DND-41 (cell line): ENCODE measurements at regions not wholly inside any gene's neighbourhood (a gene's known extent, or its start where the extent isn't known, plus 50 kb on each side); places are given as distances from the start of the nearest gene placed in this dataset.

Experiments
- ATAC-seq: fragments of 200-7000 bp; cut with Tn5 transposase; 3 replicates; pipeline ENCODE4 v1.9.1; 2021; ENCODE audit warnings: low read depth; ENCODE audit not compliant: insufficient read depth
- DNase-seq: peaks from one replicate; pipeline ENCODE4 v3.0.0-alpha.2; 2020
- H2AFZ ChIP-seq: 2 replicates; pipeline ENCODE4 v1.6.0; 2012; ENCODE audit warnings: low read depth, low read length
- H3K27ac ChIP-seq: 2 replicates; pipeline ENCODE4 v1.5.1; 2012; ENCODE audit warnings: low read length, inconsistent platforms
- H3K27me3 ChIP-seq: fragments of 200-600 bp; sonication (generic); 2 replicates; pipeline ENCODE4 v1.6.0; 2012; ENCODE audit warnings: low read length, mild to moderate bottlenecking, inconsistent platforms; ENCODE audit not compliant: insufficient read depth, poor library complexity
- H3K36me3 ChIP-seq: 2 replicates; pipeline ENCODE4 v1.5.1; 2012; ENCODE audit warnings: low read length, inconsistent platforms; ENCODE audit not compliant: insufficient read depth
- H3K4me1 ChIP-seq: 2 replicates; pipeline ENCODE4 v1.5.1; 2012; ENCODE audit warnings: mild to moderate bottlenecking, low read length; ENCODE audit not compliant: insufficient read depth
- H3K4me2 ChIP-seq: 2 replicates; pipeline ENCODE4 v1.6.0; 2012; ENCODE audit warnings: mild to moderate bottlenecking, moderate library complexity, low read length, inconsistent platforms; ENCODE audit not compliant: insufficient read depth
- H3K4me3 ChIP-seq, 2 experiments: fragments of 200-600 bp in 1 of 2; shearing (Covaris generic) in 1 of 2; 2 replicates each; pipeline ENCODE4 v1.5.1; 2012 to 2016; ENCODE audit warnings: inconsistent platforms in 2 of 2, low read length in 2 of 2, mild to moderate bottlenecking in 2 of 2, low read depth in 1 of 2, moderate library complexity in 1 of 2
- H3K79me2 ChIP-seq: 2 replicates; pipeline ENCODE4 v1.6.0; 2012; ENCODE audit warnings: low read length, inconsistent platforms; ENCODE audit not compliant: insufficient read depth
- H3K9ac ChIP-seq: 2 replicates; pipeline ENCODE4 v1.6.0; 2012; ENCODE audit warnings: low read depth, mild to moderate bottlenecking, inconsistent platforms, low read length, moderate library complexity
- H3K9me3 ChIP-seq: 2 replicates; pipeline ENCODE4 v1.5.1; 2012; ENCODE audit warnings: low read length, moderate library complexity, mild to moderate bottlenecking, inconsistent platforms; ENCODE audit not compliant: insufficient read depth, severe bottlenecking
- H4K20me1 ChIP-seq: 2 replicates; pipeline ENCODE4 v1.6.0; 2012; ENCODE audit warnings: low read length; ENCODE audit not compliant: insufficient read depth
- EZH2 ChIP-seq: IDR thresholded peaks from 3 replicates; pipeline ENCODE4 v1.6.1; 2012; ENCODE audit warnings: borderline replicate concordance, low read depth, mild to moderate bottlenecking, moderate library complexity, low read length, inconsistent platforms; ENCODE audit not compliant: severe bottlenecking
- TF ChIP-seq, protein P1 (sequence below): IDR thresholded peaks from 2 replicates; pipeline ENCODE4 v1.5.1; 2012; ENCODE audit warnings: borderline replicate concordance, low read length, moderate library complexity, mild to moderate bottlenecking; ENCODE audit not compliant: poor library complexity, severe bottlenecking; ENCODE audit errors: extremely low read depth

DNA sequence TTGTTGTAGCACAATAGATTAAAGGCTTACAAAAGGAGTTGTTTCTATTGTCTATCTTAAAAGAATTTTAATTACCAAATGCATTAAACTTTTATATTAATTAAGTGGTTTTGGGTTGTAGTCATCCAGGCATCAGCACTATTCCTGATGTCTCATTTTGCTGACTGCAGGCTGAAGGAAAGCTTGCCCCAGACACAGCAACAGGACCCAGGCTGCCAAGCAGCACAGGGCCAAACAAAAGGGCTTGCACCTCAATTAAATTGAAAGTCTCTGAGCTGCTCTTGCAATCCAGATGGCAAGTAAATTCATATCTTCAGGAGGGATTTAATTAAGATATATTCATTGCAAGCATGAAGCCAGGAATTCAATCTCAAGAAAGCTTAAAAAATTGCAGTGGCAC, 80.7 kb upstream of the CHODL start:
- no peak overlapping the region for H3K4me2 ChIP-seq
- no peaks in the 10 kb centered on the region for H3K27me3 ChIP-seq
- no peak overlapping the region for H3K9ac ChIP-seq
- DNase-seq = no peak
- no peak overlapping the region for H3K27ac ChIP-seq
- ATAC-seq = no peak
- no peaks in the 10 kb centered on the region for H4K20me1 ChIP-seq
- H2AFZ ChIP-seq = no peak overlapping the region
- H3K4me1 ChIP-seq = no peaks in the 10 kb centered on the region
- no peaks in the 10 kb centered on the region for H3K9me3 ChIP-seq
- TF ChIP-seq, protein P1, sequence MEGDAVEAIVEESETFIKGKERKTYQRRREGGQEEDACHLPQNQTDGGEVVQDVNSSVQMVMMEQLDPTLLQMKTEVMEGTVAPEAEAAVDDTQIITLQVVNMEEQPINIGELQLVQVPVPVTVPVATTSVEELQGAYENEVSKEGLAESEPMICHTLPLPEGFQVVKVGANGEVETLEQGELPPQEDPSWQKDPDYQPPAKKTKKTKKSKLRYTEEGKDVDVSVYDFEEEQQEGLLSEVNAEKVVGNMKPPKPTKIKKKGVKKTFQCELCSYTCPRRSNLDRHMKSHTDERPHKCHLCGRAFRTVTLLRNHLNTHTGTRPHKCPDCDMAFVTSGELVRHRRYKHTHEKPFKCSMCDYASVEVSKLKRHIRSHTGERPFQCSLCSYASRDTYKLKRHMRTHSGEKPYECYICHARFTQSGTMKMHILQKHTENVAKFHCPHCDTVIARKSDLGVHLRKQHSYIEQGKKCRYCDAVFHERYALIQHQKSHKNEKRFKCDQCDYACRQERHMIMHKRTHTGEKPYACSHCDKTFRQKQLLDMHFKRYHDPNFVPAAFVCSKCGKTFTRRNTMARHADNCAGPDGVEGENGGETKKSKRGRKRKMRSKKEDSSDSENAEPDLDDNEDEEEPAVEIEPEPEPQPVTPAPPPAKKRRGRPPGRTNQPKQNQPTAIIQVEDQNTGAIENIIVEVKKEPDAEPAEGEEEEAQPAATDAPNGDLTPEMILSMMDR = no peak
- no peak for TF ChIP-seq EZH2
- no peaks in the 10 kb centered on the region for H3K36me3 ChIP-seq
- no peak overlapping the region for H3K4me3 ChIP-seq
- H3K79me2 ChIP-seq = no peaks in the 10 kb centered on the region

DNA sequence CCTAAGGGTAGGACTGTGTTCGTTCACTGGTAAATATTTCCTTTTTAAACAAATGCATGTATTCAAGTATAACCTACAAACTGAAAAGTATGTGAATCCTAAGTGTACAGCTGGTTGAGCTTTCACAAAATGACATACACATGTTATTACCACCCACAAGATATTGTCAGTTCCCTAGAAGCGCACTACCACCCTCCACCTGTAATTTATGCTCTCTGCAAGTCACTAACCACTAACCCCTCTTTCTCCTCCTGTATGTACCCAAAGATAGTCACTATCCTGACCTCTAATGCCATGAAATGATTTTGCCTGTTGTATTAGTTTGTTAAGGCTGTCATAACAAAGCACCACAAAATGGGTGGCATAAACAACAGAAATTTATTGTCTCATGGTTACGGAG, 82.8 kb upstream of the CHODL start:
- no peak overlapping the region for H3K27ac ChIP-seq
- no peaks in the 10 kb centered on the region for H3K9me3 ChIP-seq
- ATAC-seq = no peak
- H3K4me2 ChIP-seq = no peak overlapping the region
- H3K79me2 ChIP-seq = no peaks in the 10 kb centered on the region
- no peak for DNase-seq
- no peak overlapping the region for H3K9ac ChIP-seq
- no peaks in the 10 kb centered on the region for H3K36me3 ChIP-seq
- no peak overlapping the region for H2AFZ ChIP-seq
- no peaks in the 10 kb centered on the region for H4K20me1 ChIP-seq
- TF ChIP-seq, protein P1 = no peak
- no peak for TF ChIP-seq EZH2
- H3K4me3 ChIP-seq = no peak overlapping the region
- H3K27me3 ChIP-seq = no peaks in the 10 kb centered on the region
- H3K4me1 ChIP-seq = no peaks in the 10 kb centered on the region

DNA sequence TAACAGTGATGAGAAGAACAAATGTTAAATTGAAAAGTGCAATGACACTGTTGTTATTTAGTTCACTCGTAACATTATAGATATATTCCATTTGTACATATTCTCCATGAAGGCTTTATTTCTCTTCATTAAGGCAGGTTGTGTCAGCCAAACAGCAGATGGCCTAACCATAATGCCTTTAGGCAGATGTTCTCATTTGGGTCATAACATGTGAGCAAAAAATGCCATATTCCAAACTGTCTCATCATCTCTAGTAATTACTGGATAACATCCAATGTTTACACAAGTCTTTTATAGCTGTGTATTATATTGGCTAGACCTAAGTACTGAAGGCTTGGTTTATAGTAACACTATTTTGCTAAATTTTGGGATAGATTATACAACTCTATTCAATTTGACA, 87.2 kb upstream of the CHODL start:
- H3K4me1 ChIP-seq = peaks cover 5% of the 10 kb centered on the region; the same call in 1 of the 2 replicates
- DNase-seq (no peak), ATAC-seq (no peak)
- H3K36me3 ChIP-seq = no peaks in the 10 kb centered on the region
- no peaks in the 10 kb centered on the region for H3K79me2 ChIP-seq
- H4K20me1 ChIP-seq = no peaks in the 10 kb centered on the region
- H3K9me3 ChIP-seq = no peaks in the 10 kb centered on the region
- no peak overlapping the region for H3K4me2 ChIP-seq
- H3K4me3 ChIP-seq = no peak overlapping the region
- H3K27me3 ChIP-seq = no peaks in the 10 kb centered on the region
- no peak overlapping the region for H2AFZ ChIP-seq
- no peak overlapping the region for H3K9ac ChIP-seq
- no peak for TF ChIP-seq EZH2
- TF ChIP-seq, protein P1 = no peak
- H3K27ac ChIP-seq = no peak overlapping the region

DNA sequence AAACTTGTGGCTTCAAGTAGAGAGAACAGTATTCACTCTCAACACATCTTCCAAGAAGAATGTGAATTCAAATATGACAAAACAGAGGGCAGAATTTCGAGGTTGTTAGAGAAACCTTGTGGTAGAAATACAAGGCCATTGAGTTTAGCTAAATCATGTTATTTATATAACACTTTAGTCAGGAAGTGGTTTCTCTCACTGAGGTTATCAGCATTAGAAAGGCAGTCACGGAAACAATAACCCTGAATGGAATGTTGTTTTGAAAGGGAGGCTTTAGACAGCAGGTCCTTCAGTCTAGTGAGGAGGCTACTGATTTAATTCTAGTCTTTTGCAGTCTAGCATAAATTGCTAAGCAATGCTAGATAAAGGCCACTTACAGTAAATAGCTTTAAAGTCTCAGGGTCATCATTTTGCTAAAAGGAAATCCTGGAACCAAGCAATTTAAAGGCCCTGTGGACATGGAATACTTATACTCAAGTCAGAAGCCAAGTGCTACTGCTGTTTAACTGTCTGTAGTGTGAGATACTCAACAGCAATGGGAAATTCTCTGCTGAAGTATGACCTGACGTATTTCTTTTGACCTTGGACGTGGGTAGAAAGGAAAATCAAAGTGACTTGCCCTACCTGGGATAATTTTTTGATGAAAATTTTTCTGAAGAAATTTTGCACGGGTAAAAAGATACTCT, 89.0 kb upstream of the CHODL start:
- ATAC-seq = no peak; the same call in 2 of the 3 replicates
- Histone ChIP-seq H3K27ac (no peak overlapping the region), H3K4me3 (no peak overlapping the region), H3K79me2 (no peaks in the 10 kb centered on the region), H2AFZ (no peak overlapping the region), H3K9ac (no peak overlapping the region), H3K36me3 (no peaks in the 10 kb centered on the region), H3K27me3 (no peaks in the 10 kb centered on the region), H3K4me1 (peaks cover 5% of the 10 kb centered on the region; the same call in 1 of the 2 replicates), H4K20me1 (no peaks in the 10 kb centered on the region), H3K4me2 (no peak overlapping the region), H3K9me3 (no peaks in the 10 kb centered on the region)
- DNase-seq = no peak
- no peak for TF ChIP-seq EZH2
- TF ChIP-seq, protein P1 = no peak
